ENCODE measurements at regions not wholly inside any gene's neighbourhood (a gene's known extent, or its start where the extent isn't known, plus 50 kb on each side); places are given as distances from the start of the nearest gene placed in this dataset.
"Not testable (repeated sequence)": the region's sequence is repeated elsewhere in the genome, so short reads cannot be mapped to it uniquely, and the experiment has no call there.

- H2AFZ ChIP-seq (ENCODE audit: low read depth, low read length, severe bottlenecking) = no peak overlapping the region
- H3K4me3 ChIP-seq (ENCODE audit: insufficient read depth, low read length, poor library complexity, severe bottlenecking) = no peak overlapping the region
Measured at GRCh38 chr4:20193141-20193936, 58.4 kb upstream of the SLIT2 start.

DNA sequence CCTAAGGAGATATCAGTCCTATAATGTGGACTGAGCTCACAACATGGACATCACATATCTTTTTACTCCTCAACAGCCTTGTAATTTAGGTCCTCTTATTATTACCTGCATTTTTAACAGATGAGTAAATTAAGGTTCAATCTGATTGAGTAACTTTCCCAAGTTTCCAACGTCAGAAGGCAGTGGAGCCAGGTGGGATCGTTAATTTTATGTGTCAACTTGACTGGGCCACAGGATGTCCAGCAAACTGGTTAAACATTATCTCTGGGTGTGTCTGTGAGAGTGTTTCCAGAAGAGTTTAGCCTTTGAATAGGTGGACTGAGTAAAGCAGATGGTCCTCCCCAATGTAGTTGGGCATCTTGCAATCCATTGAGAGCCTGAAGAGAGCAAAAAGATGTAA, 59.0 kb upstream of the SLIT2 start:
- no peak overlapping the region for H3K4me3 ChIP-seq (ENCODE audit: insufficient read depth, low read length, poor library complexity, severe bottlenecking)
- H2AFZ ChIP-seq (ENCODE audit: low read depth, low read length, severe bottlenecking) = no peak overlapping the region
- H3K27ac ChIP-seq (ENCODE audit: low read depth, low read length) = no peak overlapping the region

More at GRCh38 chr4:20193141-20193936, 58.4 kb upstream of the SLIT2 start:
- Histone ChIP-seq H3K27ac (ENCODE audit: low read depth, low read length) (no peak overlapping the region), H3K27me3 (ENCODE audit: low read length) (no peaks in the 10 kb centered on the region), H3K36me3 (ENCODE audit: low read length) (no peaks in the 10 kb centered on the region), H3F3A (ENCODE audit: insufficient read depth) (no peaks in the 10 kb centered on the region), H3K9ac (ENCODE audit: low read length) (no peak overlapping the region), H3K4me2 (ENCODE audit: low read depth, low read length, poor library complexity, severe bottlenecking) (no peak overlapping the region), H3K9me2 (replicated peaks; ENCODE audit: insufficient read depth, low read length) (no peaks in the 10 kb centered on the region; the same call in 1 of the 2 replicates), H3K79me2 (ENCODE audit: insufficient read depth, low read length) (no peaks in the 10 kb centered on the region), H3K9me3 (ENCODE audit: insufficient read depth, low read length) (no peaks in the 10 kb centered on the region), H4K20me1 (ENCODE audit: low read depth, low read length) (no peaks in the 10 kb centered on the region)
- TF ChIP-seq CTCF (IDR thresholded peaks at IDR 0.05; ENCODE audit: insufficient read depth, low read length, poor library complexity, severe bottlenecking) (no peak), EZH2phosphoT487 (conservative IDR thresholded peaks at IDR 0.05; ENCODE audit: low read length) (no peak)

DNA sequence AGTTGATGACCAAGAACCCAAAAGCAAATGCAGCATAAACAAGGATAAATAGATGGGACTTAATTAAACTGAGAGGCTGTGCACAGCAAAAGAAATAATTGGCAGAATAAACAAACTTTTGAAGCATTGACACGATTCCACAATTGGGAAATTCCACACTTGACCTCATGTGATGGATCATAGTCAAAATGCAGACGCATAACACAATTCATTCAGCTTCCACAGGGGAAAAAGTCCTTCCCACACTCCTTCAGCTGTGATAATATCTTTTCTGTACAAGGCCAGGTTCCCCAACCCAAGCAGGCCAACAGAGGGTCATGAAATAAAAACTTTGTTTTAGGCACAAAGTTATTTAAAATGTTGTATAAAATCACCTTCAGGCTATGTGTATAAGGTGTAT, 66.6 kb upstream of the SLIT2 start:
- no peaks in the 10 kb centered on the region for H3F3A ChIP-seq (ENCODE audit: insufficient read depth)
- H3K9ac ChIP-seq (ENCODE audit: low read length) = no peak overlapping the region
- H2AFZ ChIP-seq (ENCODE audit: low read depth, low read length, severe bottlenecking) = no peak overlapping the region
- no peaks in the 10 kb centered on the region for H4K20me1 ChIP-seq (ENCODE audit: low read depth, low read length)
- H3K79me2 ChIP-seq (ENCODE audit: insufficient read depth, low read length) = no peaks in the 10 kb centered on the region
- H3K4me2 ChIP-seq (ENCODE audit: low read depth, low read length, poor library complexity, severe bottlenecking) = no peak overlapping the region
- H3K27me3 ChIP-seq (ENCODE audit: low read length) = no peaks in the 10 kb centered on the region
- TF ChIP-seq EZH2phosphoT487 (conservative IDR thresholded peaks at IDR 0.05; ENCODE audit: low read length) (no peak), CTCF (IDR thresholded peaks at IDR 0.05; ENCODE audit: insufficient read depth, low read length, poor library complexity, severe bottlenecking) (no peak)
- H3K4me3 ChIP-seq (ENCODE audit: insufficient read depth, low read length, poor library complexity, severe bottlenecking) = no peak overlapping the region
- H3K9me3 ChIP-seq (ENCODE audit: insufficient read depth, low read length) = no peaks in the 10 kb centered on the region
- H3K27ac ChIP-seq (ENCODE audit: low read depth, low read length) = no peak overlapping the region
- no peaks in the 10 kb centered on the region for H3K9me2 ChIP-seq (replicated peaks; ENCODE audit: insufficient read depth, low read length)
- H3K36me3 ChIP-seq (ENCODE audit: low read length) = no peaks in the 10 kb centered on the region

More for the DNA sequence above, 59.0 kb upstream of the SLIT2 start:
- H3K9ac ChIP-seq (ENCODE audit: low read length) = no peak overlapping the region
- H3K79me2 ChIP-seq (ENCODE audit: insufficient read depth, low read length) = no peaks in the 10 kb centered on the region
- H3F3A ChIP-seq (ENCODE audit: insufficient read depth) = no peaks in the 10 kb centered on the region
- TF ChIP-seq EZH2phosphoT487 (conservative IDR thresholded peaks at IDR 0.05; ENCODE audit: low read length) (no peak), CTCF (IDR thresholded peaks at IDR 0.05; ENCODE audit: insufficient read depth, low read length, poor library complexity, severe bottlenecking) (no peak)
- H3K4me2 ChIP-seq (ENCODE audit: low read depth, low read length, poor library complexity, severe bottlenecking) = no peak overlapping the region
- H3K36me3 ChIP-seq (ENCODE audit: low read length) = no peaks in the 10 kb centered on the region
- no peaks in the 10 kb centered on the region for H4K20me1 ChIP-seq (ENCODE audit: low read depth, low read length)
- no peaks in the 10 kb centered on the region for H3K27me3 ChIP-seq (ENCODE audit: low read length)
- H3K9me2 ChIP-seq (replicated peaks; ENCODE audit: insufficient read depth, low read length) = no peaks in the 10 kb centered on the region; the same call in 1 of the 2 replicates
- no peaks in the 10 kb centered on the region for H3K9me3 ChIP-seq (ENCODE audit: insufficient read depth, low read length)

- not testable (repeated sequence) for H3K4me2 ChIP-seq (ENCODE audit: low read depth, low read length, poor library complexity, severe bottlenecking); H2AFZ ChIP-seq (ENCODE audit: low read depth, low read length, severe bottlenecking); H3K27ac ChIP-seq (ENCODE audit: low read depth, low read length); H3K27me3 ChIP-seq (ENCODE audit: low read length); H3K36me3 ChIP-seq (ENCODE audit: low read length); H3K79me2 ChIP-seq (ENCODE audit: insufficient read depth, low read length); H3K9ac ChIP-seq (ENCODE audit: low read length); H3K9me2 ChIP-seq (replicated peaks; ENCODE audit: insufficient read depth, low read length); H3F3A ChIP-seq (ENCODE audit: insufficient read depth); H3K9me3 ChIP-seq (ENCODE audit: insufficient read depth, low read length); H4K20me1 ChIP-seq (ENCODE audit: low read depth, low read length); H3K4me3 ChIP-seq (ENCODE audit: insufficient read depth, low read length, poor library complexity, severe bottlenecking)
Measured at GRCh38 chr4:20183131-20183530, 68.6 kb upstream of the SLIT2 start.

Measured in SU-DHL-6 (cell line).